ENCODE measurements at regions not wholly inside any gene's neighbourhood (a gene's known extent, or its start where the extent isn't known, plus 50 kb on each side); places are given as distances from the start of the nearest gene placed in this dataset.

- H3K4me3 ChIP-seq (replicated peaks in 1 of 3), result no peak overlapping the region
- H3K27me3 ChIP-seq, result no peaks in the 10 kb centered on the region
- TF ChIP-seq CTCF (IDR thresholded peaks at IDR 0.05), result no peak
- TF ChIP-seq POLR2A (IDR thresholded peaks at IDR 0.05), result no peak
- no peaks in the 10 kb centered on the region for H3K36me3 ChIP-seq
- intact Hi-C loops (cut with DNase I), result no loop called here
- H3K27ac ChIP-seq, result no peak overlapping the region
- H3K9me3 ChIP-seq, result no peaks in the 10 kb centered on the region
- no peak for DNase-seq
- H3K4me1 ChIP-seq, result peaks cover 10 to 14% of the 10 kb centered on the region in 2 donors
Observed at GRCh38 chr4:38577462-38577861, 86.5 kb upstream of the KLF3 start.

GRCh38 chr4:38581426-38582106 is 82.4 kb upstream of the KLF3 start:
- Histone ChIP-seq H3K27me3 (no peaks in the 10 kb centered on the region), H3K27ac (no peak overlapping the region), H3K4me1 (no peaks in the 10 kb centered on the region), H3K4me3 (replicated peaks in 1 of 3) (no peak overlapping the region), H3K9me3 (no peaks in the 10 kb centered on the region), H3K36me3 (no peaks in the 10 kb centered on the region)
- 67 to 69% methylated on average over 6 of the region's 6 CpGs for WGBS, 2 donors
- no peak for TF ChIP-seq POLR2A (IDR thresholded peaks at IDR 0.05)
- TF ChIP-seq CTCF (IDR thresholded peaks at IDR 0.05), result no peak
- DNase-seq, result no peak
- intact Hi-C loops (cut with DNase I), result no loop called here

GRCh38 chr4:38582445-38582844 is 81.6 kb upstream of the KLF3 start:
- 82 to 84% methylated on average over 1 of the region's 1 CpG for WGBS, 2 donors

GRCh38 chr4:38582889-38583470 is 81.0 kb upstream of the KLF3 start:
- DNase-seq, result no peak
- 76 to 77% methylated on average over 3 of the region's 3 CpGs for whole genome bisulfite sequencing, 2 donors
- intact Hi-C loops (cut with DNase I), result no loop called here
- no peak for TF ChIP-seq CTCF (IDR thresholded peaks at IDR 0.05)
- no peak for TF ChIP-seq POLR2A (IDR thresholded peaks at IDR 0.05)
- Histone ChIP-seq H3K4me3 (replicated peaks in 1 of 3) (no peak overlapping the region), H3K9me3 (no peaks in the 10 kb centered on the region), H3K4me1 (no peaks in the 10 kb centered on the region), H3K36me3 (no peaks in the 10 kb centered on the region), H3K27me3 (no peaks in the 10 kb centered on the region), H3K27ac (no peak overlapping the region)

More at GRCh38 chr4:38582445-38582844, 81.6 kb upstream of the KLF3 start:
- Histone ChIP-seq H3K27ac (no peak overlapping the region), H3K36me3 (no peaks in the 10 kb centered on the region), H3K9me3 (no peaks in the 10 kb centered on the region), H3K27me3 (no peaks in the 10 kb centered on the region), H3K4me1 (no peaks in the 10 kb centered on the region), H3K4me3 (replicated peaks in 1 of 3) (no peak overlapping the region)
- DNase-seq, result no peak
- no peak for TF ChIP-seq POLR2A (IDR thresholded peaks at IDR 0.05)
- no peak for TF ChIP-seq CTCF (IDR thresholded peaks at IDR 0.05)
- intact Hi-C loops (cut with DNase I), result no loop called here

- no peaks in the 10 kb centered on the region for H3K9me3 ChIP-seq
- no peak for DNase-seq
- no peak overlapping the region for H3K4me3 ChIP-seq (replicated peaks in 1 of 3)
- H3K36me3 ChIP-seq, result no peaks in the 10 kb centered on the region
- no peak overlapping the region for H3K27ac ChIP-seq
- WGBS, 2 donors, result 94 to 95% methylated on average over 1 of the region's 1 CpG
- no peaks in the 10 kb centered on the region for H3K4me1 ChIP-seq
- no peaks in the 10 kb centered on the region for H3K27me3 ChIP-seq
- TF ChIP-seq CTCF (IDR thresholded peaks at IDR 0.05), result no peak
- no peak for TF ChIP-seq POLR2A (IDR thresholded peaks at IDR 0.05)
- intact Hi-C loops (cut with DNase I), result no loop called here
Observed at GRCh38 chr4:38585871-38586270, 78.1 kb upstream of the KLF3 start.
